ENCODE measurements at regions not wholly inside any gene's neighbourhood (a gene's known extent, or its start where the extent isn't known, plus 50 kb on each side); places are given as distances from the start of the nearest gene placed in this dataset.
"Not testable (repeated sequence)": the region's sequence is repeated elsewhere in the genome, so short reads cannot be mapped to it uniquely, and the experiment has no call there.

- DNase-seq (ENCODE audit: low read depth in 2 of 2): no peak
These were observed 313.6 kb downstream of the TBC1D32 start for GRCh38 chr6:121020656-121021055.

- no peak for DNase-seq (ENCODE audit: low read depth in 2 of 2)
These were observed 325.7 kb downstream of the TBC1D32 start for GRCh38 chr6:121008553-121008952.

- DNase-seq (ENCODE audit: low read depth in 2 of 2): no peak
These were observed 328.3 kb downstream of the TBC1D32 start for GRCh38 chr6:121006024-121006423.

GRCh38 chr6:121000381-121000780 lies 333.9 kb downstream of the TBC1D32 start:
- DNase-seq (ENCODE audit: low read depth in 2 of 2): no peak

- DNase-seq (ENCODE audit: low read depth in 2 of 2): no peak
These were observed 337.9 kb downstream of the TBC1D32 start for GRCh38 chr6:120996340-120996739.

GRCh38 chr6:120994573-120994967 lies 339.7 kb downstream of the TBC1D32 start:
- no peak for DNase-seq (ENCODE audit: low read depth in 2 of 2)

- no peak for DNase-seq (ENCODE audit: low read depth in 2 of 2)
These were observed 340.2 kb downstream of the TBC1D32 start for GRCh38 chr6:120993929-120994572.

- DNase-seq (ENCODE audit: low read depth in 2 of 2): no peak
These were observed 342.0 kb downstream of the TBC1D32 start for GRCh38 chr6:120992257-120992656.

GRCh38 chr6:120990866-120991265 lies 343.4 kb downstream of the TBC1D32 start:
- no peak for DNase-seq (ENCODE audit: low read depth in 2 of 2)

- no peak for DNase-seq (ENCODE audit: low read depth in 2 of 2)
These were observed 352.4 kb downstream of the TBC1D32 start for GRCh38 chr6:120981835-120982234.

GRCh38 chr6:120966321-120966720 lies 368.0 kb downstream of the TBC1D32 start:
- DNase-seq (ENCODE audit: low read depth in 2 of 2): no peak

GRCh38 chr6:120965814-120966213 lies 368.5 kb downstream of the TBC1D32 start:
- DNase-seq (ENCODE audit: low read depth in 2 of 2): no peak

GRCh38 chr6:120960761-120961160 lies 373.5 kb downstream of the TBC1D32 start:
- DNase-seq (ENCODE audit: low read depth in 2 of 2): no peak

GRCh38 chr6:120954111-120954510 lies 380.2 kb downstream of the TBC1D32 start:
- no peak for DNase-seq (ENCODE audit: low read depth in 2 of 2)

- DNase-seq (ENCODE audit: low read depth in 2 of 2): no peak
These were observed 383.0 kb downstream of the TBC1D32 start for GRCh38 chr6:120951258-120951657.

- no peak for DNase-seq (ENCODE audit: low read depth in 2 of 2)
These were observed 387.2 kb downstream of the TBC1D32 start for GRCh38 chr6:120947111-120947510.

- DNase-seq (ENCODE audit: low read depth in 2 of 2): no peak
These were observed 388.2 kb downstream of the TBC1D32 start for GRCh38 chr6:120945905-120946594.

GRCh38 chr6:120938876-120939472 lies 395.3 kb downstream of the TBC1D32 start:
- DNase-seq (ENCODE audit: low read depth in 2 of 2): no peak

- DNase-seq (ENCODE audit: low read depth in 2 of 2): no peak
These were observed 396.0 kb downstream of the TBC1D32 start for GRCh38 chr6:120938164-120938875.

GRCh38 chr6:120935908-120936307 lies 398.4 kb downstream of the TBC1D32 start:
- DNase-seq (ENCODE audit: low read depth in 2 of 2): no peak

GRCh38 chr6:120935016-120935415 lies 399.3 kb downstream of the TBC1D32 start:
- no peak for DNase-seq (ENCODE audit: low read depth in 2 of 2)

GRCh38 chr6:120931520-120932180 lies 402.6 kb downstream of the TBC1D32 start:
- DNase-seq (ENCODE audit: low read depth in 2 of 2): not testable (repeated sequence)

All from stimulated activated CD8-positive, alpha-beta memory T cell treated with anti-CD3 and anti-CD28 coated beads, Interleukin-2, amount 100 ng/mL, for 1 hour (primary cell).